GM12878 (cell line): ENCODE measurements at regions not wholly inside any gene's neighbourhood (a gene's known extent, or its start where the extent isn't known, plus 50 kb on each side); places are given as distances from the start of the nearest gene placed in this dataset.
A peak's percentile ranks its signal among the peaks of the same experiment; 100 is the strongest.

Experiments used
- ATF7 ChIP-seq: fragments of 450-650 bp; IDR thresholded peaks from 2 replicates; pipeline ENCODE4 v1.6.1; 2016; ENCODE audit warnings: low read depth, mild to moderate bottlenecking
- BHLHE40 ChIP-seq, 2 experiments: fragments of 450-650 bp in 1 of 2; IDR thresholded peaks; 2 replicates each; pipeline ENCODE4 v1.6.1; 2011 to 2017; ENCODE audit warnings: low read depth in 2 of 2, borderline replicate concordance in 1 of 2, improper control_type of control experiment in 1 of 2, low read length in 1 of 2, mild to moderate bottlenecking in 1 of 2
- CEBPB ChIP-seq, 2 experiments: fragments of 150-350 bp in 1 of 2; IDR thresholded peaks; 2 replicates each; pipeline ENCODE4 v1.6.1; 2012 to 2014; ENCODE audit warnings: low read depth in 2 of 2, low read length in 2 of 2, borderline replicate concordance in 1 of 2, inconsistent platforms in 1 of 2
- CEBPZ ChIP-seq: fragments of 150-350 bp; IDR thresholded peaks from 2 replicates; pipeline ENCODE4 v1.6.1; 2016; ENCODE audit warnings: low read depth, low read length
- ESRRA ChIP-seq: IDR thresholded peaks from 2 replicates; pipeline ENCODE4 v1.6.1; 2012; ENCODE audit warnings: mild to moderate bottlenecking, low read length, improper control_type of control experiment
- GABPA ChIP-seq: IDR thresholded peaks from 2 replicates; pipeline ENCODE4 v1.6.1; 2014; ENCODE audit warnings: antibody characterized with exemption, low read depth, mild to moderate bottlenecking, inconsistent platforms
- GATAD2B ChIP-seq: fragments of 450-650 bp; conservative IDR thresholded peaks from 2 replicates; pipeline ENCODE4 v1.6.1; 2017; ENCODE audit warnings: low read depth, mild to moderate bottlenecking, moderate library complexity
- JUND ChIP-seq: IDR thresholded peaks from 2 replicates; pipeline ENCODE4 v1.6.1; 2012; ENCODE audit warnings: low read depth, mild to moderate bottlenecking, low read length, improper control_type of control experiment, moderate library complexity
- KDM1A ChIP-seq: fragments of 200-600 bp; sonication (generic); IDR thresholded peaks from 2 replicates; pipeline ENCODE4 v1.6.1; 2016; ENCODE audit warnings: borderline replicate concordance
- MEF2A ChIP-seq: IDR thresholded peaks from 2 replicates; pipeline ENCODE4 v1.6.1; 2011; ENCODE audit warnings: low read depth, mild to moderate bottlenecking, low read length, moderate library complexity; ENCODE audit not compliant: insufficient read depth
- MLLT1 ChIP-seq: fragments of 450-650 bp; IDR thresholded peaks from 2 replicates; pipeline ENCODE4 v1.6.1; 2016; ENCODE audit warnings: mild to moderate bottlenecking
- MTA3 ChIP-seq: IDR thresholded peaks from 2 replicates; pipeline ENCODE4 v1.6.1; 2012; ENCODE audit warnings: low read length, inconsistent platforms, borderline replicate concordance
- PAX8 ChIP-seq: fragments of 450-650 bp; IDR thresholded peaks from 2 replicates; pipeline ENCODE4 v1.6.1; 2017; ENCODE audit warnings: mild to moderate bottlenecking, moderate library complexity
- POLR2AphosphoS2 ChIP-seq: IDR thresholded peaks from 2 replicates; pipeline ENCODE4 v1.6.1; 2011; ENCODE audit warnings: low read depth, mild to moderate bottlenecking, low read length, improper control_type of control experiment, moderate library complexity
- RAD21 ChIP-seq: IDR thresholded peaks from 2 replicates; pipeline ENCODE4 v1.6.1; 2011; ENCODE audit warnings: mild to moderate bottlenecking, low read depth, low read length, moderate library complexity; ENCODE audit not compliant: insufficient read depth
- RAD51 ChIP-seq: fragments of 450-650 bp; IDR thresholded peaks from 2 replicates; pipeline ENCODE4 v1.6.1; 2016; ENCODE audit warnings: moderate library complexity, mild to moderate bottlenecking, inconsistent platforms
- RBBP5 ChIP-seq: fragments of 200-600 bp; sonication (generic); conservative IDR thresholded peaks from 2 replicates; pipeline ENCODE4 v1.6.1; 2016
- RCOR1 ChIP-seq: conservative IDR thresholded peaks from 2 replicates; pipeline ENCODE4 v1.6.1; 2012; ENCODE audit warnings: low read depth, low read length, improper control_type of control experiment
- SKIL ChIP-seq: fragments of 450-650 bp; IDR thresholded peaks from 2 replicates; pipeline ENCODE4 v1.6.1; 2017; ENCODE audit warnings: mild to moderate bottlenecking, low read depth, inconsistent platforms; ENCODE audit not compliant: poor library complexity, severe bottlenecking
- SMAD1 ChIP-seq: fragments of 450-650 bp; IDR thresholded peaks from 2 replicates; pipeline ENCODE4 v1.6.1; 2018; ENCODE audit warnings: mild to moderate bottlenecking, low read depth; ENCODE audit not compliant: partially characterized antibody
- SMAD5 ChIP-seq: IDR thresholded peaks from 2 replicates; pipeline ENCODE4 v1.6.1; 2016; ENCODE audit warnings: antibody characterized with exemption, low read depth
- SP1 ChIP-seq: IDR thresholded peaks from one replicate; pipeline ENCODE4 v1.6.1; 2011; ENCODE audit warnings: low read depth, low read length
- TCF7 ChIP-seq: IDR thresholded peaks from 2 replicates; pipeline ENCODE4 v1.6.1; 2014; ENCODE audit warnings: antibody characterized with exemption, borderline replicate concordance
- YY1 ChIP-seq: IDR thresholded peaks from 2 replicates; pipeline ENCODE4 v1.6.1; 2011; ENCODE audit warnings: low read depth, mild to moderate bottlenecking, low read length
- ZNF622 ChIP-seq: fragments of 450-650 bp; IDR thresholded peaks from 2 replicates; pipeline ENCODE4 v1.6.1; 2017; ENCODE audit warnings: mild to moderate bottlenecking, inconsistent platforms
- ZSCAN29 ChIP-seq: fragments of 450-650 bp; IDR thresholded peaks from 2 replicates; pipeline ENCODE4 v1.6.1; 2017; ENCODE audit warnings: mild to moderate bottlenecking, moderate library complexity

GRCh38 chr6:21438237-21438985 is 155.1 kb upstream of the SOX4 start (continued):
- TF ChIP-seq JUND (peak; percentile 73; the same call in 1 of the 2 replicates), PAX8 (no peak), TCF7 (peak; percentile 99), POLR2AphosphoS2 (no peak), SP1 (peak; percentile 75), ATF7 (peak; percentile 96), GABPA (peak; percentile 68; the same call in 1 of the 2 replicates), RCOR1 (peak; percentile 95), ZSCAN29 (no peak), BHLHE40 (IDR thresholded peaks at IDR 0.05; ENCODE audit: borderline replicate concordance in 1 of 2, low read depth in 2 of 2, low read length in 1 of 2) (peak; percentile 79 to 86), ZNF622 (no peak), SKIL (peak; percentile 98), CEBPB (IDR thresholded peaks at IDR 0.05; ENCODE audit: borderline replicate concordance in 1 of 2, low read depth in 2 of 2, low read length in 2 of 2) (peak in 1 of 2 experiments; percentile 90; a peak in 2 of 4 replicates), GATAD2B (peak; percentile 66), SMAD1 (peak; percentile 74), ESRRA (no peak), MLLT1 (peak; percentile 97), CEBPZ (no peak), RBBP5 (peak; percentile 96), MTA3 (peak; percentile 99), MEF2A (peak; percentile 89), RAD21 (no peak), YY1 (peak; percentile 90), RAD51 (peak; percentile 60; the same call in 1 of the 2 replicates), KDM1A (no peak), SMAD5 (no peak)
